Panc1 (cell line): ENCODE measurements at regions not wholly inside any gene's neighbourhood (a gene's known extent, or its start where the extent isn't known, plus 50 kb on each side); places are given as distances from the start of the nearest gene placed in this dataset.

ENCODE experiments used
- POLR2AphosphoS5 ChIP-seq: IDR thresholded peaks from 2 replicates; pipeline ENCODE4 v1.6.1; 2012; ENCODE audit warnings: mild to moderate bottlenecking, low read depth, low read length, moderate library complexity
- REST ChIP-seq, 2 experiments: IDR thresholded peaks; 2 replicates each; pipeline ENCODE4 v1.6.1; 2011 to 2012; ENCODE audit warnings: low read depth in 2 of 2, control low read depth in 1 of 2, low read length in 1 of 2, mild to moderate bottlenecking in 1 of 2, moderate library complexity in 1 of 2; ENCODE audit not compliant: insufficient read depth in 1 of 2
- SIN3A ChIP-seq: IDR thresholded peaks from 2 replicates; pipeline ENCODE4 v1.6.1; 2012; ENCODE audit warnings: low read depth, mild to moderate bottlenecking, low read length, moderate library complexity, borderline replicate concordance; ENCODE audit not compliant: insufficient read depth
- TCF7L2 ChIP-seq: IDR thresholded peaks from 2 replicates; pipeline ENCODE4 v1.6.1; 2011; ENCODE audit warnings: mild to moderate bottlenecking, low read depth, low read length, inconsistent platforms
- TF ChIP-seq, protein P1 (sequence below): fragments of 450-650 bp; IDR thresholded peaks from 2 replicates; pipeline ENCODE4 v1.5.1; 2017; ENCODE audit warnings: mild to moderate bottlenecking

DNA sequence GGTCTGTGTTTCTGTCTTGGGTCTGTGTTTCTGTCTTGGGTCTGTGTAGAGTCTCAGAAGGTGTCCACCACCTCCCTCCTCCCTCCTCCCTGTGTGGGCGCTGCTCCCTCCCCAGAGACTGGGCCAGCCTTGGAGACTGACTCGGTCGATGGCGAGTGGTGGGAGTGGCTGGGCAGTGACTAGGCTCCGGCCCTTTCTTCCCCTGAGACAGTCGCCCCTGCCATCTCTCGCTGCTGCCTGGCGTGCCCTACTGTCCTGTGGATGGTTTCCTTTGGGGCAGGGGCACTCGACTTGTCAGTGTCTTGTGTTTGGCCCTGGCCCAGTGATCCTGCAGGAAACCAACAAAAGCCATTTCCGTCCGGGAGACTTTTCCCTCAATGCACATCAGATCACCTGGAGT, 215.8 kb downstream of the NDUFA10 start:
- TF ChIP-seq, protein P1, sequence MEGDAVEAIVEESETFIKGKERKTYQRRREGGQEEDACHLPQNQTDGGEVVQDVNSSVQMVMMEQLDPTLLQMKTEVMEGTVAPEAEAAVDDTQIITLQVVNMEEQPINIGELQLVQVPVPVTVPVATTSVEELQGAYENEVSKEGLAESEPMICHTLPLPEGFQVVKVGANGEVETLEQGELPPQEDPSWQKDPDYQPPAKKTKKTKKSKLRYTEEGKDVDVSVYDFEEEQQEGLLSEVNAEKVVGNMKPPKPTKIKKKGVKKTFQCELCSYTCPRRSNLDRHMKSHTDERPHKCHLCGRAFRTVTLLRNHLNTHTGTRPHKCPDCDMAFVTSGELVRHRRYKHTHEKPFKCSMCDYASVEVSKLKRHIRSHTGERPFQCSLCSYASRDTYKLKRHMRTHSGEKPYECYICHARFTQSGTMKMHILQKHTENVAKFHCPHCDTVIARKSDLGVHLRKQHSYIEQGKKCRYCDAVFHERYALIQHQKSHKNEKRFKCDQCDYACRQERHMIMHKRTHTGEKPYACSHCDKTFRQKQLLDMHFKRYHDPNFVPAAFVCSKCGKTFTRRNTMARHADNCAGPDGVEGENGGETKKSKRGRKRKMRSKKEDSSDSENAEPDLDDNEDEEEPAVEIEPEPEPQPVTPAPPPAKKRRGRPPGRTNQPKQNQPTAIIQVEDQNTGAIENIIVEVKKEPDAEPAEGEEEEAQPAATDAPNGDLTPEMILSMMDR, result no peak
- no peak for TF ChIP-seq POLR2AphosphoS5
- no peak for TF ChIP-seq TCF7L2
- no peak for TF ChIP-seq SIN3A
- TF ChIP-seq REST (IDR thresholded peaks at IDR 0.05; ENCODE audit: insufficient read depth in 1 of 2, low read depth in 2 of 2, low read length in 1 of 2), result no peak
